ENCODE measurements at regions not wholly inside any gene's neighbourhood (a gene's known extent, or its start where the extent isn't known, plus 50 kb on each side); places are given as distances from the start of the nearest gene placed in this dataset.

DNA sequence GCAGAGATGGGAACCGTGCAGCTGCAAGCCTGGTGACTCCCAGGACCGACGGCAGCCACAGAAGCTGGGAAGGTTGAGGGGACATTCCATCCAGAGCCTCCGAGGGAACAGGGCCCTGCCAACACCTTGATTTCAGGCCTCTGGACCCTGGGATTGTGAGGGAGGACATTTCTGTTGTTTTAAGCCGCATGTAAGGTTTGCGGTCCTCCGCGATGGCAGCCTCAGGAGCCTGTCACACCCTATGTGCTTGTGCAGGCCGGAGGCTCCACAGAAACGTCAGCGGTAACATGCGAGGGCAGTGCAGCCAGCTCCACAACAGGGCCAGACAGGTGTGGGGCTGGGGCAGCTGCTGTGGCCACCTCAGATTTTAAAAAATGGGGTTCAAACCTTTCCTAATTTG, 144.7 kb upstream of the SHH start:
- no peak for TF ChIP-seq CTCF (IDR thresholded peaks at IDR 0.05)
- TF ChIP-seq EP300 (IDR thresholded peaks at IDR 0.05), result no peak
- no peak for TF ChIP-seq POLR2A (IDR thresholded peaks at IDR 0.05)
- TF ChIP-seq POLR2AphosphoS5 (IDR thresholded peaks at IDR 0.05), result no peak

Measured in upper lobe of left lung (tissue), 4 donors.